ENCODE measurements at regions not wholly inside any gene's neighbourhood (a gene's known extent, or its start where the extent isn't known, plus 50 kb on each side); places are given as distances from the start of the nearest gene placed in this dataset.

GRCh38 chr7:68334636-68335272 is 1263.5 kb upstream of the AUTS2 start (continued):
- TF ChIP-seq RFX5 (IDR thresholded peaks at IDR 0.05; ENCODE audit: borderline replicate concordance, low read depth, low read length) (no peak), POU5F1 (IDR thresholded peaks at IDR 0.05; ENCODE audit: low read depth, low read length) (no peak), RBBP5 (IDR thresholded peaks at IDR 0.05; ENCODE audit: borderline replicate concordance, low read depth, low read length) (no peak)

Data from H1 (cell line).